ENCODE measurements at regions not wholly inside any gene's neighbourhood (a gene's known extent, or its start where the extent isn't known, plus 50 kb on each side); places are given as distances from the start of the nearest gene placed in this dataset.

- DNase-seq (ENCODE audit: low spot score) = no peak
Observed at GRCh38 chr1:90650401-90650800, 66.7 kb downstream of the BARHL2 start.

- no peak for DNase-seq (ENCODE audit: low spot score)
Observed at GRCh38 chr1:90640325-90640724, 76.8 kb downstream of the BARHL2 start.

DNA sequence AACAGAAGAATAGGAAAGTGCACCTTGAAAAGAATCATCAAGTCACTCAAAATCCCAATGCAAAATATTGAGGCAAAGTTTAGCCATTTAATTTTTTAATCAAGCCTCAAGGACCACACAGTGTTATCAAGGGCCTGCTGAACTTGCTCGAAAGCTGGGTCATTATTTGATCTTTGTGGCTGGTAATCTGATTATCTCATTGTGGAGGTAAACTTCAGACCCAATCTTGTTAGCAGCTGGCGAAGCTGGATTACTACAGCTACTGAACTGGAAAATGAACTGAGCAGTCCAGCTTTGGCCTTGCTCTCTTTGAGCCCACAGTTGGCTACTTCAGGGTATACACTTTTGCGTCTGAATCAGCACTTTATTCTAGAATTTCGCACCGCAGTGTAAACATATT is 94.4 kb downstream of the BARHL2 start:
- DNase-seq (ENCODE audit: low spot score) = no peak

- DNase-seq (ENCODE audit: low spot score) = no peak
Observed at GRCh38 chr1:90621986-90622385, 95.1 kb downstream of the BARHL2 start.

GRCh38 chr1:90616395-90616794 is 100.7 kb downstream of the BARHL2 start:
- peak; percentile 31 for DNase-seq (ENCODE audit: low spot score)

DNA sequence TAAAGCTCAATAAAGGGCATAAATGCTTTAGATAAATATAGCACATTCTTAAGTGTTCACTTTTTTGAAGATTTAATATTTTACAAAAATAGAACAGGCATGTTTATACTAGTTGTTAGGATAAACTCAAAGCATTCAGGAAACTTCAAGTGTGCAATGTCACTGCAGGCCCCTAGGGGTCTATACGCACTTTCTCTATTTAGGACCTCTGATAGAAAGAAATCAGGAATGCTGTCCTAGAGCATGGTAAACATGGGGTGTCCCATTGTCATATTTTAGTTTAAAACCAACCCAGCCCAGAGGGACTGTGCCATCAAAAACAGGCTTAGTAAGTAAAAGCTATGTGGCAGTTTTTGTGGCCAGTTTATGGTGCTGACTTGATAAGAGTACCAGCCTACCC is 102.2 kb downstream of the BARHL2 start:
- DNase-seq (ENCODE audit: low spot score) = peak; percentile 16

DNA sequence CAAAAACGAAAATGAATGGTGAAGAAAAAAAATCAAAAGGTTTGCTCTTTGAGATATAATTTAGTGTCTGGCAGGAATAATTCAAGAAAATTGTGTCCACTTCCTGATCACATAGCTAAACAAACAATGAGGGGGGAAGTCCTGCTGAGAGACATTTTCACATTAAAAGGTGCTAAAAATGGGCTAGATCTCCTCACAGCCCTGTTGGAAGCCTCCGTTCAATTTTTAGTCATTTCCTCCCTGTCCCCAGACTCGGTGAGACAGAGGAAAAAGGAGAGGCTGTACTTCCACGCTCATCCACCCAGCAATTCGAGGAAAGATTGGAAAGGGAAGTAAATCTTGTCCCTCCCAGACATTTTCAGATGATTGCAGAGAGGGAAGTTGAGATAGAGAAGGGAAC is 103.7 kb downstream of the BARHL2 start:
- no peak for DNase-seq (ENCODE audit: low spot score)

- no peak for DNase-seq (ENCODE audit: low spot score)
Observed at GRCh38 chr1:90612033-90612432, 105.1 kb downstream of the BARHL2 start.

GRCh38 chr1:90607736-90608135 is 109.4 kb downstream of the BARHL2 start:
- no peak for DNase-seq (ENCODE audit: low spot score)

DNA sequence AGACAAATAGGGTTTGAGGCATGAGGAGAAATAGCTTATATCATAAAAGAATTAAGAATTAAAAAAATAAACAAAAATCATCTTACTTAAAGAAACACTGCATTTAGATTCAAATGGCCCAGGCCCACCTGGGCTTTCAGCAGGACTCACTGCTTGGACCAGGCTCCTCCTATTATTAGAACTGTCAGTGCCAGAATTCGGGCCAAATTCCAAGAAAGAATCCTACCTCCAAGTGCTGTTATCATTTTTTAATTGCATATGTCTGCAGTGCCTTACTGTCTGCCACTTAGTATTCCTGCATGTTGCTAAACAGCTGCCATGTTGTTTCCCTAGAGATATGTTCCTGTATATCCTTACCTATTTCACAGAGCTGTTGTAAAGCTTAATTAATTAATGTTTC is 112.0 kb downstream of the BARHL2 start:
- DNase-seq (ENCODE audit: low spot score) = no peak

DNA sequence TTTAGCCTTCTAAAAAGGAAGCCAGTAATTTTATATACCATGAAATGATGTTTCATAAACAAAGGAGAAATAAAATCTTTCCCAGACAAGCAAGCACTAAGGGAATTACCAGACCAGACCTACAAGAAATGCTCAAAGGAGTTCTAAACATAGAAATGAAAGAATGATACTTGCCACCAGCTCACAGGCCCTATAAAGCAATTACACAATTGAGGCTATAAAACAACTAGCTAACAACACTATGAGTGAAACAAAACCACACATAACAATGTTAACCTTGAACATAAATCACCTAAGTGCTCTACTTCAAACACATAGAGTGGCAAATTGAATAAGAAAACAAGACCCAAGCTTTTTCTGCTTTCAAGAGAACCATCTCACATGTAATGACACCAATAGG is 123.8 kb downstream of the BARHL2 start:
- no peak for DNase-seq (ENCODE audit: low spot score)

DNA sequence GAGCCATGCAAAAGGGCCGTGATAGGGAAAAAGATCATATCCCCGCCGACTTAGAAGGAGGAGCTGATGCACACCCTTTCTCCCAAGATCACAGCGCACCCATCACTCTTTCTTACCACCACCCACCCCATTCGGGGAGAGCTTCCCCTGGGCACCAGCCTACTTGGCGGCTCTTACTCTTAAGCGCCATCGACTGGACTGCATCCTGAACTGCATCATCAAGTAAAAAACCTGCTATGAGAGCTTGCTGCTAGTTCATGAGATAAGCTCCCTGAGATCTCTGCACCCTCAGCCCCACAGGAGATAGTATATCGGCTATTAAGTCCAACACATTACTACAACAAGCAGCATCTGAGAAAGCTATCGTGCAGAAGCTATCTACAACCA is 125.1 kb downstream of the BARHL2 start:
- DNase-seq (ENCODE audit: low spot score) = no peak

DNA sequence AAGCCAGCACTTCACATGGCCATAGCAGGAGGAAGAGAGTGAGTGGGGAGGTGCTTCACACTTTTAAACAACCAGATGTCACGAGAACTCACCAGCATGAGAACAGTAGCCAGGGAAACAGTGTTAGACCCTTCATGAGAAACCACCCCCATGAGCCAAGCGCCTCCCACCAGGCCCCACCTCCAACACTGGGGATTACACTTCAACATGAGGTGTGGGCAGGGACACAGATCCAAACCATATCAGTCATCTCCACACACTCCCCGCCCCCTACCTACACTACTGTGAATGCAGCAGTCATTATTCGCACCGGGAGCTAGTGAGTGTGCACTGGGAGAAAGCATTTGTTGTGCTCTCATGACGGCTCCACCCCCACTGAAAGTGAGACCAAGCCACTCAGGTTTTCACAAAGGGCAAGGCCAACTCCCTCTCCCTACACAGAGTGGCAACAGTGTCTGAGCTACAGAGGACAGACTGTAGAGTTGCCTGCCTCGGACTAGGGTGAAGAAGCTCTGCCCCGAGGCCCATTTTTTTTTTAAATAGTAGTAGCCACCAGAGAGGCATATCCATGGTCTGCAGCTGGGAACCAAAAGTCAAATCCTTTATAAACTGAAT is 125.6 kb downstream of the BARHL2 start:
- DNase-seq (ENCODE audit: low spot score) = no peak

- DNase-seq (ENCODE audit: low spot score) = no peak
Observed at GRCh38 chr1:90580176-90580575, 136.9 kb downstream of the BARHL2 start.

DNA sequence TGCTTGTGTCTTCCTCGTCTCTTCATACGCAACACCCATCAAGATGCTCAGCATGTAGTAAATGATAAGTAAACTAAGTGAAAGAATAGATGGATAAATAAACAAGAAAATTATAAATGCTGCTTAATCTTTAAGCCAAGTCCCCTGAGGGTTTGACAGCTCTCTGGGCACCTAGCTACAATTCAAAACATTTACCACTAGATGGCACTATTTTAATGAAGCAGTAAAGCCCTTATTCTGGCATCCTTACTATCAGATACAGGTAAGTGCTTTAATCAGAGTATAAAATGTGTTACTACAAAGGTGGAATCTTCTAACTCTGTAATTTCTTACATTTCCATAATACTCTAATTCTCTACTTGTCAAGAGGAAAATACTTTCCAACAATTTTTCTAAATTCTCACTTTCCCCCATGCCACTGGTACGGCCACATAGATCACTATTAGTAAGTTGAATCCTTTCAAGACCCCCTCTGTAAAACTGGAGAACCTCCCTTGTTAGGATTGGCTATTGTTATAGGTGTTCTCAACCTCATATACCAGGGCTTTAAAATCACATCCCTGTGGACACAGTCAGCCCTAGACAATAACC is 137.8 kb downstream of the BARHL2 start:
- peak; percentile 51 for DNase-seq (ENCODE audit: low spot score)

DNA sequence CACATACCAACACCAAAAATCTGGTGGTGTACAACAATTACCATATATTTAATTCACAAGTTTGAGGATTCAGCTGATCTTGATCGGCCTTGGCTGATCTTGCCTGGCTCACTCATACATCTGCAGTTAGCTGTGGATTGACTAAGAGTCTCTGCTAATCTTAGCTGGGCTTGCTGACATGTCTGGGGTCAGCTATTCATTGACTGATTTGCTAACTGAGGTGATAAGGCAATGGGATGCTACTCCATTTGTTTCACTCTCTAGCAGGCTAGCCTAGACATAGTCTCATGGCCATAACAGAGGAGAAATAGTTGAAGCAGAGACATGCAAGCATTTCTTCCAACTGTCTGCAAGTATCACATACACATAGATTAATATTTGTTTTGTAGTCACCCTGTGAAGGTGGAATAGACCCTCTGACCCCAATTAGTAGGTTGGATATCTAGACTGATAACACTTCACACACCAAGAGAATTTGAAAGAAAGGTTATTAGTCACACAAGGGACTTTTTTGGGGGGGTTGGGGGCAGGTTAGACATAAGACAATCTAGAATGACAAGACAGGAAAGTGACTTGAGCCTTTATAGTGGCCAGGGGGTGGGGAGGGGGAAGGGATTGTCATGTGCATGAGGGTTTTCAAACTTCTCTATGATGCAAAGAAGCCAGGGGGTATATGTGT is 142.3 kb downstream of the BARHL2 start:
- no peak for DNase-seq (ENCODE audit: low spot score)

GRCh38 chr1:90573736-90574135 is 143.4 kb downstream of the BARHL2 start:
- no peak for DNase-seq (ENCODE audit: low spot score)

GRCh38 chr1:90572446-90572845 is 144.7 kb downstream of the BARHL2 start:
- DNase-seq (ENCODE audit: low spot score) = no peak

DNA sequence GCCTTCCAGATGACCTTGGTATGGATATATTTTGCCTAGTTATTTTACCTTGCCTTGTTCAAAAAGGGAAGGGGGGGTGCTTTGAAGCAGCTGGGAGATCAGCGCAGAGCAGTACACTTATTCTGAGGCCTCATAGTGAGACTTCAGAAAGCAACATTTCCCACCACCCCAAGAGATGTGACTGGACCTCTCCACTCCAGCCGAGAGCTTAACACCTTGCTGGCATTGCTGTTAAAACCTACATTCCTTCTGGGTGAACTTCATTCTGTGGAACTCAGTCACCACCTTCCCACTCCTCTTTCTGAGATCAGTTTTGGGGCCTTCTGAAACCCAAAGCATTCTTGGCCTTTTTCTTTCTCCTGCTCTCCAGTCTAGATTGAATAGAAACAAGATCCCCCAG is 148.7 kb downstream of the BARHL2 start:
- DNase-seq (ENCODE audit: low spot score) = no peak

- DNase-seq (ENCODE audit: low spot score) = no peak
Observed at GRCh38 chr1:90564164-90564563, 152.9 kb downstream of the BARHL2 start.

- DNase-seq (ENCODE audit: low spot score) = no peak
Observed at GRCh38 chr1:90562892-90563291, 154.2 kb downstream of the BARHL2 start.

GRCh38 chr1:90561911-90562310 is 155.2 kb downstream of the BARHL2 start:
- DNase-seq (ENCODE audit: low spot score) = no peak

- DNase-seq (ENCODE audit: low spot score) = no peak
Observed at GRCh38 chr1:90561103-90561783, 155.9 kb downstream of the BARHL2 start.

All from RKO (cell line).